ENCODE measurements at regions not wholly inside any gene's neighbourhood (a gene's known extent, or its start where the extent isn't known, plus 50 kb on each side); places are given as distances from the start of the nearest gene placed in this dataset.

- no peak for DNase-seq
Observed at GRCh38 chr12:46462641-46463355, 90.2 kb upstream of the SLC38A2 start.

GRCh38 chr12:46461907-46462640, 89.5 kb upstream of the SLC38A2 start:
- DNase-seq, result no peak

- no peak for DNase-seq
Observed at GRCh38 chr12:46461459-46461858, 88.9 kb upstream of the SLC38A2 start.

- no peak for DNase-seq
Observed at GRCh38 chr12:46460682-46461210, 88.2 kb upstream of the SLC38A2 start.

GRCh38 chr12:46459861-46460545, 87.4 kb upstream of the SLC38A2 start:
- DNase-seq, result no peak

GRCh38 chr12:46459111-46459510, 86.5 kb upstream of the SLC38A2 start:
- DNase-seq, result no peak

- DNase-seq, result no peak
Observed at GRCh38 chr12:46458500-46459102, 86.0 kb upstream of the SLC38A2 start.

- DNase-seq, result no peak
Observed at GRCh38 chr12:46457958-46458357, 85.4 kb upstream of the SLC38A2 start.

GRCh38 chr12:46456356-46457334, 84.1 kb upstream of the SLC38A2 start:
- DNase-seq, result no peak

GRCh38 chr12:46455648-46456352, 83.2 kb upstream of the SLC38A2 start:
- DNase-seq, result no peak

GRCh38 chr12:46454981-46455380, 82.4 kb upstream of the SLC38A2 start:
- no peak for DNase-seq

GRCh38 chr12:46453428-46453827, 80.9 kb upstream of the SLC38A2 start:
- DNase-seq, result no peak

- DNase-seq, result no peak
Observed at GRCh38 chr12:46452776-46453175, 80.2 kb upstream of the SLC38A2 start.

- no peak for DNase-seq
Observed at GRCh38 chr12:46452061-46452615, 79.6 kb upstream of the SLC38A2 start.

- no peak for DNase-seq
Observed at GRCh38 chr12:46451276-46452021, 78.9 kb upstream of the SLC38A2 start.

- no peak for DNase-seq
Observed at GRCh38 chr12:46450279-46450748, 77.7 kb upstream of the SLC38A2 start.

GRCh38 chr12:46449856-46450255, 77.3 kb upstream of the SLC38A2 start:
- DNase-seq, result no peak

GRCh38 chr12:46449316-46449715, 76.7 kb upstream of the SLC38A2 start:
- DNase-seq, result no peak

GRCh38 chr12:46446645-46447044, 74.1 kb upstream of the SLC38A2 start:
- DNase-seq, result no peak

All from NCI-H2107 (cell line).